Chondrocyte (in vitro differentiated cells): ENCODE measurements at regions not wholly inside any gene's neighbourhood (a gene's known extent, or its start where the extent isn't known, plus 50 kb on each side); places are given as distances from the start of the nearest gene placed in this dataset.
"Not testable (repeated sequence)": the region's sequence is repeated elsewhere in the genome, so short reads cannot be mapped to it uniquely, and the experiment has no call there.

Experiments used
- DNase-seq: peaks from one replicate; pipeline ENCODE4 v3.0.0; 2021; ENCODE audit warnings: mixed read lengths, low spot score
- H3K27ac Mint-ChIP-seq: one replicate; pipeline ENCODE4 v1.8.0; 2021; ENCODE audit warnings: mild to moderate bottlenecking, moderate library complexity, mixed read lengths; ENCODE audit not compliant: unreplicated experiment
- H3K27me3 Mint-ChIP-seq: 2 replicates; pipeline ENCODE4 v1.8.0; 2021; ENCODE audit warnings: low read depth, mixed read lengths
- H3K36me3 Mint-ChIP-seq: 2 replicates; pipeline ENCODE4 v1.8.0; 2021; ENCODE audit warnings: low read depth, mixed read lengths
- H3K4me1 Mint-ChIP-seq: 2 replicates; pipeline ENCODE4 v1.8.0; 2021; ENCODE audit warnings: low read depth, mild to moderate bottlenecking, mixed read lengths
- H3K4me3 Mint-ChIP-seq: one replicate; pipeline ENCODE4 v1.8.0; 2021; ENCODE audit warnings: mild to moderate bottlenecking, moderate library complexity, mixed read lengths; ENCODE audit not compliant: unreplicated experiment
- H3K9me3 Mint-ChIP-seq: 2 replicates; pipeline ENCODE4 v1.8.0; 2021; ENCODE audit warnings: low read depth, mixed read lengths
- TF ChIP-seq, protein P1 (sequence below): fragments of 200-600 bp; sonication (generic); IDR thresholded peaks from 2 replicates; pipeline ENCODE4 v1.5.0; 2021; ENCODE audit warnings: antibody characterized with exemption, mild to moderate bottlenecking, moderate library complexity

DNA sequence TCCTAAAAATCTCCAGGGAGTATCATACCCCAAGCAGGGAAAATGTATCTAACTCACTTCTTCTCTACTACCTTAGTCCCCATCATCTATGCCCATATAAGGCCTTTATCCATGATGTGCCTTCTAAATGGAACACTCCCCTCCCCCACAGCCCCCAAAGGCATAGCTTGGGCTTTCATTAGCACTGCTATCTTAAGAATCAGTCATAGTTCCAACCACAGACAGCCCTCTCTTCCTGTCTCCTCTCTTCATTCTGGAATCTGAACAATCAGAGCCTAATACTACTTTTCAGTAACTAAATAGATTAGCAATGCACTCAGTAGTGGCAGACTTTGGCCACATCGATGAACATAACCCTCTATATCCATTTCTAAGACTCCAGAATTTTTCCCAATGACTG is 313.2 kb upstream of the DKK2 start:
- no peaks in the 10 kb centered on the region for H3K36me3 Mint-ChIP-seq
- H3K4me3 Mint-ChIP-seq, result no peak overlapping the region
- no peak for DNase-seq
- peaks cover 6% of the 10 kb centered on the region for H3K9me3 Mint-ChIP-seq
- TF ChIP-seq, protein P1, sequence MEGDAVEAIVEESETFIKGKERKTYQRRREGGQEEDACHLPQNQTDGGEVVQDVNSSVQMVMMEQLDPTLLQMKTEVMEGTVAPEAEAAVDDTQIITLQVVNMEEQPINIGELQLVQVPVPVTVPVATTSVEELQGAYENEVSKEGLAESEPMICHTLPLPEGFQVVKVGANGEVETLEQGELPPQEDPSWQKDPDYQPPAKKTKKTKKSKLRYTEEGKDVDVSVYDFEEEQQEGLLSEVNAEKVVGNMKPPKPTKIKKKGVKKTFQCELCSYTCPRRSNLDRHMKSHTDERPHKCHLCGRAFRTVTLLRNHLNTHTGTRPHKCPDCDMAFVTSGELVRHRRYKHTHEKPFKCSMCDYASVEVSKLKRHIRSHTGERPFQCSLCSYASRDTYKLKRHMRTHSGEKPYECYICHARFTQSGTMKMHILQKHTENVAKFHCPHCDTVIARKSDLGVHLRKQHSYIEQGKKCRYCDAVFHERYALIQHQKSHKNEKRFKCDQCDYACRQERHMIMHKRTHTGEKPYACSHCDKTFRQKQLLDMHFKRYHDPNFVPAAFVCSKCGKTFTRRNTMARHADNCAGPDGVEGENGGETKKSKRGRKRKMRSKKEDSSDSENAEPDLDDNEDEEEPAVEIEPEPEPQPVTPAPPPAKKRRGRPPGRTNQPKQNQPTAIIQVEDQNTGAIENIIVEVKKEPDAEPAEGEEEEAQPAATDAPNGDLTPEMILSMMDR, result no peak
- H3K27me3 Mint-ChIP-seq, result no peaks in the 10 kb centered on the region
- peaks cover 25% of the 10 kb centered on the region for H3K4me1 Mint-ChIP-seq
- peak overlapping the region; percentile 30 for H3K27ac Mint-ChIP-seq

DNA sequence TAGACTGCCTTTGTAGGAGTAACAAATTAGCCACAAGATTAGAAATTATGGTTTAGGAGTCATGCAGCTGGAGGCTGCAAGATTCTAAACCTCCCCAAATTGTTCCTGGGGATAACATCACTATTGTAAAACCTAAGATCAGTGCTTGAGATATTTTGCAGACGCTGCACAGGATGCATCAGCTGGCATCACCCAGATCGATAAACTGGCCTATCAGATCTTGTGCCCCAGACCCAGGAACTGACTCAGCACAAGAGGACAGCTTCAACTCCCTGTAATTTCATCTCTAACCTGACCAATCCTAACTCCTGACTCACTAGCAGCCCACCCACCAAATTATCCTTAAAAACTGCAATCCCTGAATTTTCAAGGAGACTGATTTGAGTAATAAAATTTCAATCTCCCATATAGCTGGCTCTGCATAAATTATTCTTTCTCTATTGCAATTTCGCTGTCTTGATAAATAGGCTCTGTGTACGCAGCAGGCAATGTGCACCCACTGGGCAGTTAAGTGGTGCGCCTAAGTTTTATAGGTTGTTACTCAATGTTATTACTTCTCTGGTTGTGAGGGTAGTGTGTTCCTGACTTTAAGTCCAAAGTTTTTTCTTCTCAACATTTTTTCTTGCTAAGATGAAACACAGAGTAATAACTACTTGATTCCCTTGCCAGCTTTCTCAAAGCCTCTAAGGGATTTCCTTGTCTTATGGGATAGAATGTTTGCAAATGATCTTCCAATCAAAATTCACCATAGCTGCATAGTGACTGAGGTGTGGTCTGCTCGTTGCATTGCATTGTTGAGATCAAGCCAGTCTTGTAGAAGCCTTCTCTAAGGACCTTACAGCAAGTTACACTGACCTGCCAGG is 312.3 kb upstream of the DKK2 start:
- H3K36me3 Mint-ChIP-seq, result no peaks in the 10 kb centered on the region
- H3K4me3 Mint-ChIP-seq, result no peak overlapping the region
- H3K27me3 Mint-ChIP-seq, result no peaks in the 10 kb centered on the region
- no peak overlapping the region for H3K27ac Mint-ChIP-seq
- H3K4me1 Mint-ChIP-seq, result peaks cover 25% of the 10 kb centered on the region
- H3K9me3 Mint-ChIP-seq, result no peaks in the 10 kb centered on the region
- TF ChIP-seq, protein P1, result no peak
- DNase-seq, result no peak

DNA sequence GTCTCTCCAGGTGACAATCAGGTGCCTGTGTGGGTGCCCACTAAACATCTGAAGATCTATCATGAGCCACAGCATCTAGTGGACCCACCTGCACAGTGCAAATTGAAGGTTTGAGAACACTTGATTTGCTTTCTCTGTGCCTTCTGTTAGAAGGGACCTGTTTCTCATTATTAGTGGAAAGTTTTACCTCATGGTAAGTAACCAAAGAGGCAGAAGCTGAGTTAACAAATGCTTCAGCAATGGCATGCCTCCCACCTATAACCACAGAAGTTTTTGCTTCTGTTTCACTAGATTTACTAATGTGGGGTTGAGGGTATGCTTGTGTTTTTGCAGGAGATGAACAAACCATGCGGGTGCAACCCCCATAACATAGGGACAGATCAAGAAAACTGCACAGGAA is 297.4 kb upstream of the DKK2 start:
- H3K36me3 Mint-ChIP-seq, result peaks cover 3% of the 10 kb centered on the region
- H3K9me3 Mint-ChIP-seq, result peaks cover 16% of the 10 kb centered on the region
- H3K4me3 Mint-ChIP-seq, result no peak overlapping the region
- peaks cover 3% of the 10 kb centered on the region for H3K4me1 Mint-ChIP-seq
- no peak for DNase-seq
- no peak overlapping the region for H3K27ac Mint-ChIP-seq
- TF ChIP-seq, protein P1, result no peak
- no peaks in the 10 kb centered on the region for H3K27me3 Mint-ChIP-seq

DNA sequence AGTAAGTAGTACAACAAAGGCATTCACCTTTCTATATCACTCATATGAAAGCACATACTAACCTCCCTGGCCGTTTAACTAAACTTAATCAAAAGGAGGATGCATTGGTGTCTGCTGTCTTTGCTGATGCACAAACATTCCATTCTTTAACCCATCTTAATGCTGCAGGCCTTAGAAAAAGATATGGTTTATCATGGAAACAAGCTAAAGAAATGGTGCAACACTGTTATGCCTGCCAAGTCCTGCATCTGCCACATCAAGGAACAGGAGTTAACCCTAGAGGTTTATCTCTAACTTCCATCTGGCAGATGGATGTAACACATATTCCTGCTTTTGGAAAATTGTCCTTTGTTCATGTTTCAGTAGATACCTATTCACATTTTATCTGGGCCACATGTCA is 296.5 kb upstream of the DKK2 start:
- Mint-ChIP-seq H3K36me3 (peaks cover 11% of the 10 kb centered on the region), H3K9me3 (peaks cover 25% of the 10 kb centered on the region)
- not testable (repeated sequence) for H3K27me3 Mint-ChIP-seq, DNase-seq, H3K27ac Mint-ChIP-seq, H3K4me3 Mint-ChIP-seq, H3K4me1 Mint-ChIP-seq

DNA sequence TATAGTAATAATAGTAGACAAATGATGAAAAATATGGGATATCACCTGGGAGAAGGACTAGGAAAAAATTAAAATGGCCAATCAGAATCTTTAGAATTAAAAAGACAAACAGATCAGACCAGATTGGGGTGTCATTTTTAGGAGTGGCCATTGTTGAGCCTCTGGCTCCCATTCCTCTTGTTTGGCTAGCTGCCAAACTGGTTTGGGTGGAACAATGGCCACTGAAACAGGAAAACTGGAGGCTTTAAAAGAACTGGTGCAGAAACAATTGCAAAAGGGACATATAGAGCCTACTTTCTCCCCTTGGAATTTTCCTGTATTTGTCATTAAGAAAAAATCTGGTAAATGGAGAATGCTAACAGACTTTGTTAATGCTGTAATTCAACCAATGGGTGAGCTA is 294.8 kb upstream of the DKK2 start:
- TF ChIP-seq, protein P1, result no peak
- no peak for DNase-seq
- Mint-ChIP-seq H3K4me1 (no peaks in the 10 kb centered on the region), H3K9me3 (peaks cover 32% of the 10 kb centered on the region), H3K4me3 (no peak overlapping the region), H3K36me3 (peaks cover 13% of the 10 kb centered on the region), H3K27ac (no peak overlapping the region), H3K27me3 (no peaks in the 10 kb centered on the region)

DNA sequence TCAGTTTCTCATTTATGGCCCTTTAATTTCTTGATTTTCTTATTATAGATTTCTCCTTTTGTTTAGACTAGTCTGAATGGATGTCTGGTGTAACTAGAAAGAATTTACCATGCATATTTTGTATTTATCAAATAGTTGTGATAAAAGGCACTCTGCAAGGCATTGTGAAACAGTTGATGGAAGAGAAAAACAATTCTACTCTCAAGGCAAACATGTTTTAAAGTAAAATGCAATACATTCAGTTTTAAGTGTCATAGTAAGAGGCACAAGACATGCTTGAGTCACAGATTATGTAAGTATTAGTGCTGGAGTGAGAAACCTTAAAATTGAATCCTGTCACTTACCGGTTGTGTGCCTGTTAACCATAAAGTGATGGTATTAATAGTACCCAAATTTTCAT is 283.3 kb upstream of the DKK2 start:
- Mint-ChIP-seq H3K36me3 (no peaks in the 10 kb centered on the region), H3K4me3 (no peak overlapping the region), H3K27ac (peak overlapping the region; percentile 61), H3K27me3 (no peaks in the 10 kb centered on the region), H3K9me3 (peaks cover 8% of the 10 kb centered on the region), H3K4me1 (peaks cover 20% of the 10 kb centered on the region)
- DNase-seq, result no peak
- TF ChIP-seq, protein P1, result no peak
